ENCODE measurements at regions not wholly inside any gene's neighbourhood (a gene's known extent, or its start where the extent isn't known, plus 50 kb on each side); places are given as distances from the start of the nearest gene placed in this dataset.

GRCh38 chr13:109955598-109955997, 169.2 kb upstream of the IRS2 start (continued):
- no peak for TF ChIP-seq CREB5 (CRISPR knock-in tag; IDR thresholded peaks at IDR 0.05; ENCODE audit: low read depth)
- no peak for TF ChIP-seq ZNF8 (CRISPR knock-in tag; IDR thresholded peaks at IDR 0.05)
- no peak for TF ChIP-seq ZNF70 (CRISPR knock-in tag; IDR thresholded peaks at IDR 0.05)
- no peak for TF ChIP-seq TOX (CRISPR knock-in tag; IDR thresholded peaks at IDR 0.05; ENCODE audit: borderline replicate concordance)
- TF ChIP-seq PPARA (CRISPR knock-in tag; IDR thresholded peaks at IDR 0.05; ENCODE audit: borderline replicate concordance) = no peak
- TF ChIP-seq ZNF565 (CRISPR knock-in tag; conservative IDR thresholded peaks at IDR 0.05; ENCODE audit: low read depth) = no peak
- TF ChIP-seq SNAI2 (CRISPR knock-in tag; IDR thresholded peaks at IDR 0.05) = no peak
- TF ChIP-seq CSRNP3 (CRISPR knock-in tag; IDR thresholded peaks at IDR 0.05) = no peak

GRCh38 chr13:109954441-109954840, 168.1 kb upstream of the IRS2 start:
- no peak for ATAC-seq
- TF ChIP-seq PPARA (CRISPR knock-in tag; IDR thresholded peaks at IDR 0.05; ENCODE audit: borderline replicate concordance) (no peak), PATZ1 (CRISPR knock-in tag; IDR thresholded peaks at IDR 0.05; ENCODE audit: borderline replicate concordance) (no peak), ZFP3 (CRISPR knock-in tag; IDR thresholded peaks at IDR 0.05) (no peak), ZNF70 (CRISPR knock-in tag; IDR thresholded peaks at IDR 0.05) (no peak), RARB (CRISPR knock-in tag; IDR thresholded peaks at IDR 0.05) (no peak), ISL1 (CRISPR knock-in tag; IDR thresholded peaks at IDR 0.05) (no peak), BACH2 (CRISPR knock-in tag; IDR thresholded peaks at IDR 0.05; ENCODE audit: borderline replicate concordance) (no peak), CSDC2 (CRISPR knock-in tag; IDR thresholded peaks at IDR 0.05) (no peak), ZC3H10 (CRISPR knock-in tag; IDR thresholded peaks at IDR 0.05) (no peak), ZNF8 (CRISPR knock-in tag; IDR thresholded peaks at IDR 0.05) (no peak), ZFP30 (CRISPR knock-in tag; IDR thresholded peaks at IDR 0.05) (no peak), CREB5 (CRISPR knock-in tag; IDR thresholded peaks at IDR 0.05; ENCODE audit: low read depth) (no peak), TOX (CRISPR knock-in tag; IDR thresholded peaks at IDR 0.05; ENCODE audit: borderline replicate concordance) (no peak), ESRRG (CRISPR knock-in tag; IDR thresholded peaks at IDR 0.05) (no peak), SNAI2 (CRISPR knock-in tag; IDR thresholded peaks at IDR 0.05) (no peak), ZNF565 (CRISPR knock-in tag; conservative IDR thresholded peaks at IDR 0.05; ENCODE audit: low read depth) (no peak), OSR1 (CRISPR knock-in tag; IDR thresholded peaks at IDR 0.05) (no peak), POU6F1 (CRISPR knock-in tag; IDR thresholded peaks at IDR 0.05; ENCODE audit: borderline replicate concordance, low read depth) (no peak), CSRNP3 (CRISPR knock-in tag; IDR thresholded peaks at IDR 0.05) (no peak), GLIS3 (CRISPR knock-in tag; IDR thresholded peaks at IDR 0.05) (no peak)

GRCh38 chr13:109951491-109951890, 165.1 kb upstream of the IRS2 start:
- ATAC-seq = no peak
- no peak for TF ChIP-seq GLIS3 (CRISPR knock-in tag; IDR thresholded peaks at IDR 0.05)
- TF ChIP-seq ZNF8 (CRISPR knock-in tag; IDR thresholded peaks at IDR 0.05) = no peak
- TF ChIP-seq ZFP30 (CRISPR knock-in tag; IDR thresholded peaks at IDR 0.05) = no peak
- TF ChIP-seq ZFP3 (CRISPR knock-in tag; IDR thresholded peaks at IDR 0.05) = no peak
- no peak for TF ChIP-seq POU6F1 (CRISPR knock-in tag; IDR thresholded peaks at IDR 0.05; ENCODE audit: borderline replicate concordance, low read depth)
- no peak for TF ChIP-seq CSDC2 (CRISPR knock-in tag; IDR thresholded peaks at IDR 0.05)
